Stimulated activated CD4-positive, alpha-beta T cell treated with anti-CD3 and anti-CD28 coated beads, Interleukin-4, amount 100 ng/mL, for 1 hour (primary cell): ENCODE measurements at regions not wholly inside any gene's neighbourhood (a gene's known extent, or its start where the extent isn't known, plus 50 kb on each side); places are given as distances from the start of the nearest gene placed in this dataset.

Experiments
- DNase-seq: peaks from one replicate; pipeline ENCODE4 v3.0.0-alpha.2; 2020

DNA sequence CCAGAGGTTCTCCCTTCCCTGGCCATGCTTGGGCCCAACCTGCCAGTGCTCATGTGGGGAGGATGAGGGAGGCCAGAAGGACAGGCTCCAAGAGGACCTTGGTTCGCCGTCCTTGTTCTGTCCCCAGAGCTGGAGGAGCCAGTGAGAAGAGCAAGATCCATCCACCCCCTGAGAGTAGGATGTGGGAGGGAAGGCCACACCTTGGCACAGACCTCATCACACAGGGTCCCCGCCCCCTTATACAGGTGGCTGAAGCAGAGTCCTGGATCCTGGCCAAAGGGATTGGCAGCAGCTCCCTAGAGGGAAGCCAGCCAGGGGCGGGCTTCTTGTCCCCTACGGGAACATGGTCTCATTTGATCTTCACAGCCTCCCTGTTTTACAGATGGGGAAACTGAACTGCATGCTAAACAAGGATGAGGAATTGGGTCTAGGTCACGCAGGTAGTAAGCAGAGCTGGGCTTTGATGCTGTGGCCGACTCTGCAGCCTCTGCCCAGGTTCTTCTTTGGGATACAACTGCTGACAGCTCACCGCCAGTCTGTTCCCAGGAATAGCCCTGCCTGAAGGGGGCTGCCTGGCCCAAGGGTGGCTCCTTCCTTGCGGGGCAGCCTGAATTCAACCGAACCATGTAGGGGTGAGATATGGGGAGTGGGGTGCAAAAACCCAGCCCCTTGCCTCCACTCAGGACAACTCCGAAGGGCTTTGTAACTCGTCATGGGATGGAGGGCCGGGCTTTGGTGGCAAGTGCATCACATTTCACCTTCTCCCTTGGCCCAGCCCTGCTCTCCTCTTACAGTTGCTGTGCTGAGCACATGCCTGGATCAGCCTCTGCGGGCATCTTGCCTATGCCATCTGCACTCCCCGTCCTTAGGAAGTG, 62.2 kb upstream of the KDM7A start:
- DNase-seq, result no peak

DNA sequence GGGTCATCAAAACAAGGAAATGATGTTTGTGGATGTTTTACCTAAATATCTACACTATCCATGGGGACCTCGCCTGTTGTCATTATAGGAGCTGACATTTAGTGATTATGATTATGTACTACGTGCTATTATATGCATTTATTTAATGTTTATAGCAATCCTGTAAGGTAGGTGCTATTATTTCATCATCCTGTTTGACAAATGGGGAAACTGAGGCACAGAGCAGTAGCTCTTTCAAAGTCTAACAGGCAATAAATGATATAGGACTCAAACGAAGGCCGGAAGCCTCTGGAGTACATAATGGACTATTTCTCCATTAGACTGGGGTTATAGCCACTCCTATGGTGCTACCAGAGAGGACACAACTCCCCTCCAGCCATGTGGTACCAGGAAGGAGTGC, 60.6 kb upstream of the KDM7A start:
- DNase-seq, result no peak

DNA sequence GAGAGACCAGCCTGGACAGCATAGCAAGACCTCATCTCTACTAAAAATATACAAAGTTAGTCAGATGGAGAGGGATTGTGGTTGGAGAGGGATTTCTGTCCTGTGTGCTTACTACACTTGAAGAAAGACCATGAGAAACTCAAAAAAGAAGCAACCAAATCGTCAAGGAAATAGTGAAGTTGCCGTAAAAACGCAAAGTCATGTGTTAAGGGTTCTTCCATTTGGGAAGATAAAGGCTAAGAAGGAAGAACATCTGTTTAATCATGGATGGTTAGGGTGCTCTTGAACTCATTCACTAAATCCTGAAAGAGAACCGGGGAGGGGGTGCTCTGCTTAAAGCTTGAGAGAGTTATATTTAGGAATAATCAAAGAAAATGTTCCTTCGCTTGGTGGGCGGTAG, 59.8 kb upstream of the KDM7A start:
- no peak for DNase-seq

DNA sequence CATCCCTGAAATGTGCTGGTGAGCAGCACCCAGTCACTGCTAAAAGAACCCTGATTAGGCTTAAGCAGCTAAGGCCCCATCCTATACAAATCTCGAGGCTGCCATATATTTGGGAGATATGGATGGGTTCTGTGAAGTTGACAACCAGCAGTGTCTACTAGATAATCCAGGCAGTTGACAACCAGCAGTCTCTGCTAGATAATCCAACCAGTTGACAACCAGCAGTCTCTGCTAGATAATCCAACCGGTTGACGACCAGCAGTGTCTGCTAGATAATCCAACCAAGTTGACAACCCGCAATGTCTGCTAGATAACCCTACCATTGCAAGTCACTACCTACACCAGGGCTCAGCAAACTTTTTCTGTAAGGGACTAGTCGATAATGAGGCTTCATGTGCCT, 58.3 kb upstream of the KDM7A start:
- DNase-seq, result no peak

DNA sequence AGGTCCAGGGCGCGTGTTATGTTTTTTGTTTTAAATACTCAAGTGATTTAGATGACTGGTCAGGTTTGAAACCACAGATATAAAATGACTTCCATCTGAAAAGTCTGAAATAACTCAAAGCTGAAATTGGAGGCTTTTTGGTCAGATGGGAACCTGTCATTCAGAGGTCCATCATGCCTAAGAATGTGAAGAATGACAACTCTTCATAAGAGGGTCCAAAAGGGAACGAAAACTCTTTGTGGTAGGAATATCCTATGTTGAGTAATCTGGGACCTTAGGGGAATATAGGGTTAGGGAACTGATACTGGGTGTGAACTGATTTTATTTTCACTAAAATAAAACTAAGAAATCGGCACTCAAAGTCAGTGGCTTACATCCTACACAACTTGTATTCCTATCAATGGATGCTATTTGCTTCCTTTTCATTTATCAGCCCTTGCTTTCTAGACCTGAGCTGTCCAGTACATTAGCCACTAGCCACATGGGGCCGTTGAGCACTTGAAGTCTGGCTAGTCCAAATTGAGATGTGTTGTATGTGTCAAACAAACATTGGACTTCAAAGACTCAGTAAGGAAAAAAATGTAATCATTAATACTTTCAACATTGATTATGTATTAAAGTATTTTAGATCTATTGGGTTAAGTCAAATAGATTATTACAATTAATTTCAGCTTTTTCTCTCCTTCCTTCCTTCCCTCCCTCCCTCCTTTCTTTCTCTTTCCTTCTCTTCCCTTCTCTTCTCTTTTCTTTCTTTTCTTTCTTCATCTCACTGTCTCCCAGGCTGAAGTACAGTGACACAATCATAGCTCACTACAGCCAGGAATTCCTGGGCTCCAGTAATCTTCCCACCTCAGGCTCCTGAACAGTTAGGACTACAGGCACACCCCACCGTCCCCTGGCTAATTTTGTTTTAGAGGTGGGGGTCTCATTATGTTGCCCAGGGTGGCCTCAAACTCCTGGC, 56.5 kb upstream of the KDM7A start:
- DNase-seq, result no peak

DNA sequence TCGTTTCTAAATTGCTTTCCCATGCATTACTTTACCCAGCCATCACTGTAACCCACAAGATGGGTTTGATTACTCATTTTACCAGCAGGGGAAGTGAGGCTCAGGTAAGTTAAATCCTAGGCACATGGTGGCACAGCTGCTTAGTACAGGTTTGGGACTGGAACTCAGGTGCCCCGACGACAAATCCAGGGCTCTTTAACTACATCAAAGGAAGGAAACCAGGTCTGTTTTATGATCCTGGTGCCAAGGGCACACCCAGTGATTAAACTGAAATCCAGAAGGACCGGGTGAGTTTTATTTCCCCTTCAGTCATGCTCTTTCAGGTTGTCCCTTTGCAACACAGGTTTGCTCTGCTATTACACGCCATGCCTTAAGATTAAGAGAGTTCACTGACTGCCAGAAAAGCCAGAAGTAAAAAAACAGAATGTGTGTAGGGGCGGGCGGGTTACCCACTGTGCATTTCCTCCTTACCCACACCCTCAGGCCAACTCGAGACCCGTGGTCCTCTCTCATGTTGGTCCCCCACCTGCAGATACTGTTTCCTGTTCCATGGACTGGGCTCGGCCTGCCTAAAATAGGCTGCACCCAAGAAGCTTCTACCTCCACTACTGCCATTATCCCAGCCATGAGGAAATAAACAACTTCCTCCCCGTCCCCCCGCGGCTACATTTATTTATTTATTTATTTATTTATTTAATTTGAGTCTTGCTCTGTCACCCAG, 55.1 kb upstream of the KDM7A start:
- DNase-seq, result no peak

DNA sequence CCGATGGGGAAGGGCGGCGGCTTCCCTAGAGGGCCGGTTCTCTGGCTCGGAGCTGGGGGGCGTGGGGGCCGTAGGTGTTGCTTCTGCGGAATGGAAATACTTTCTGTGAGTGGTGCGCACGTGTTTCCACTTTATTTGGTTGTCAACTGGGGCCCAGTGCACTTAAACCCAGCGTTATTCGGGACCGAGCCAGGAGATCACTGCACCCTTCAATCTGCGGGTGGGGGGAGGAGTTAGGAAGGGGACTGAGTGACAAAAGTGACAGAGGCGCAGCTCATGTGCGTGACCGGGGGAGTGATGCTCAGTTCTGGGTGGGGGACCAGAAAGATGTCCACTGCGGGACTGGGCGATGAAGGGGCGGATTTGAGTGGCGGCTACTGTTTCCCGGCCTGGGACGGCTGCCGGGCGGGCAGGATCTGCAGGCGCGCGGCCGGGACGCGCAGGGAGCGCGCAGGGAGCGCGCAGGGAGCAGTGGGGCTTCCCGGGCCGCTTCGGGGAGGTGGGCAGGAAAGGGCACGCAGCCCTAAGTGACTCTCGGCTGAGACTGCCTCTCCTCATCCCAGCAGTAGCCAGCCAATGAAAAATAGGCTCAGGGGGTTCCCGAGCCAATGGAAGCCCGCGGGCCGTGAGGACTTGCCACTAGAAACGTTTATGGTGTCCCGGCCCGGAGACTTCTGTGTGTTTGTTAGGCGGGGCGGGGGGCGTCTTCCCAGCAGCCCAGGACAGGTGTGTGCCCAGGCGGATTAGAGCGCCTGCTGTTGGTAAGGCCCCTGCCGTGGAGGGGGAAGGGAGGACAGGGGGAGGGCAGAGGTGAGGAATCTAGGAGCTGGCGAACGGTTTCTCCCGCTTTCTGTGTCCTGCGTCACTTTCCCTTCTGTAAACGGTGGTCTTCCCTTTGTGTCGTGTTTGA, 54.3 kb upstream of the KDM7A start:
- peak; percentile 57 for DNase-seq

DNA sequence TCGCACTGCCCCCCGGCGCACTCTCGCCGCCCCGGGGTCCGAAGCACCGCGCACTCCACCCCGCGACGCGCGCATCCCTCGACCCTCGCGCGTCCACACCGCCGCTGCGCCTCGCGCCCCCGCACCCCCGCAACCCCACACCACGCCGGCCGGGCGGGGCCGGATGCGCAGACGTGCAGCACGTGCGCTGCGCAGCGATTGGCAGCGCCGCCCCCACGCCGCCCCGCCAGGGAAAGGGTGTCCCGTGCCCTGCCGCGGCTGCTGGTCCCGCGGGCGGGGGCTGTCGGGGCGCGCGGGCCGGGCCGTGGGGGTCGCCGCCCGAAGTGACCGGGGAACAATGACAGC, 53.7 kb upstream of the KDM7A start:
- peak; percentile 82 for DNase-seq

DNA sequence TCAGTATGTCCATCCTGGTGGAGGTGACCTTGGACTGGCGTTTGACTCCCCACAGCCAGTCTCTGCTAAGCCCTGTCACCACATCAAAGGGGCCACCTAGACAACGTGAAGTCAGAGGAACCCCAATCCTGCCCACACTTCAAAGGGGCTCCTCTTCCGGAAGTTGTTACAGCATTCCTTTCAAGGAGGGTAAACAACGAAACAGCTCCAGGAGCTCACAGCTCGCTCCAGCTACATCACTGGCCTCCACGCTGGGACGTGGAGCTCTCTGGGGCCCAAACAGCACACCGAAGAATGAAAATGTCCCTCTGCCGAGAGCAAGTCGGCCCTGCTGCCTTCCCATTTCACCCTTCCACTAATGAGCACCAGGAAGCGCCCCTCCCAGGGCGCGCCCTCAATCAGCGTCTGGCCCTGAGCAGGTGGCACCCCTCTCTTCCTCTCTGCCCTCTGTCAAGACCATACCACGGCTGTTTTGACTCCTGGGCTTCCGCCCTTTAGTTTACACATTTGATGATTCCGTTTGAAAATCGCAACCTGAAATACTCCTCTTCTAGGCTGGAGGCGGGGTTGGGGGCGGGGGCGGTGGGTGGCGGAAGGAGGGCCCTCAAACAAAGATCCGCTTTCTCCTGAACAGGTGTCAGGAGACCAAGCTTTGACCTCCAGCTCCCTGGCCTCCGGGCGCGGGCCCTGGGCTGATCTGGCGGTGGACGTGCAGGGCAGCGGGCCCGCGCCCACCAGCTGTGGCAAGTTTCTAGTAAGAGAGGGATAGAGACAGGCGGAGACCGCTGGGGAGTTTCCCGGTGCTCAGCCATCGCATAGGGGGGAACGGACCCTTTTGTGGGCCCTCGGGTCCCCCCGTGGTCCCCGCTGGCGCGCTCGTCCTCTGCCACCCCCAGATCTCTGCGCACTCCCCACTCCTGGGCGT, 53.1 kb upstream of the KDM7A start:
- peak; percentile 53 for DNase-seq

DNA sequence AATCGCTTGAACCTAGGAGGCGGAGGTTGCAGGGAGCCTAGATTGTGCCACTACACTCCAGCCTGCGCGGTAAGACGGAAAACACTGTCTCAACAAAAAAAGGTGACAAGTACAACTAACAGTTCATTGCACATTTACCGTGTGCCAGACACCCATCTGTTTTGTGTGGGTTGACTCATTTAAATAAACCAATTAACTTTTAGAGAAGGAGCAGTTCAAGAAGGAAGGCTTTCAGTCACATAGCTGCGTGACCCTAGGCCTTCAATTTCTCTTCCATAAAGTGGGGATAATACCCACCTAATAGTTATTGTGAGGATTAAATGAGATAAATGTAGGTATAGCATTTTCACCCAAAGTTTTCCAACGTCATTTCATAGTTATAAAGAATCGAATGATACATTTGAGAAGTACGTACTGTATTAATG, 52.3 kb upstream of the KDM7A start:
- no peak for DNase-seq
